GM12865 (cell line): ENCODE measurements at regions not wholly inside any gene's neighbourhood (a gene's known extent, or its start where the extent isn't known, plus 50 kb on each side); places are given as distances from the start of the nearest gene placed in this dataset.
"Not testable (repeated sequence)": the region's sequence is repeated elsewhere in the genome, so short reads cannot be mapped to it uniquely, and the experiment has no call there.

Experiments used
- DNase-seq: peaks from one replicate; pipeline ENCODE4 v3.0.0; 2010; ENCODE audit warnings: low read depth
- H3K4me3 ChIP-seq: 2 replicates; pipeline ENCODE4 v1.5.1; 2011; ENCODE audit warnings: mild to moderate bottlenecking, low read depth, low read length, control low read depth
- TF ChIP-seq, protein P1 (sequence below): IDR thresholded peaks from 2 replicates; pipeline ENCODE4 v1.5.1; 2011; ENCODE audit warnings: low read length, control low read depth, low read depth, inconsistent platforms; ENCODE audit not compliant: insufficient read depth; ENCODE audit errors: missing control alignments

DNA sequence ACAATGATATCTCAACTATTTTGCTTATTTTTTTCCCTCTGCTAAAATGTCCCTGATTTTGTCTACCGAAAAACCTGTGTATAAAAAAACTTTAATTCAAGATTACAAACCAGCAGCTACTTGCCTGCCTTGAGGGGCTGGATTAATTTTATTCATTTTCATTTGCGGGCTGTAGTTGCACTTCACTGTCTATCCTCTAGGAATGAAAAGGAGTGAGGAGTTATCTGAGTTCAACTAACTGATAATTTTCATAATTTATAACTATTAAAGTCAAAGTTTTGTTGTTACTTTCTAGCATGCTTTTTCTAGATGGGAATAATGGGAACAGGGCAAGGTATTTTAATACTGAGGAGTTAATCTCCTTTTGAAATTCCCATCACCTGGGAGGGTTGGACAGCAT, 50.3 kb upstream of the AGTPBP1 start:
- H3K4me3 ChIP-seq, DNase-seq: not testable (repeated sequence)

DNA sequence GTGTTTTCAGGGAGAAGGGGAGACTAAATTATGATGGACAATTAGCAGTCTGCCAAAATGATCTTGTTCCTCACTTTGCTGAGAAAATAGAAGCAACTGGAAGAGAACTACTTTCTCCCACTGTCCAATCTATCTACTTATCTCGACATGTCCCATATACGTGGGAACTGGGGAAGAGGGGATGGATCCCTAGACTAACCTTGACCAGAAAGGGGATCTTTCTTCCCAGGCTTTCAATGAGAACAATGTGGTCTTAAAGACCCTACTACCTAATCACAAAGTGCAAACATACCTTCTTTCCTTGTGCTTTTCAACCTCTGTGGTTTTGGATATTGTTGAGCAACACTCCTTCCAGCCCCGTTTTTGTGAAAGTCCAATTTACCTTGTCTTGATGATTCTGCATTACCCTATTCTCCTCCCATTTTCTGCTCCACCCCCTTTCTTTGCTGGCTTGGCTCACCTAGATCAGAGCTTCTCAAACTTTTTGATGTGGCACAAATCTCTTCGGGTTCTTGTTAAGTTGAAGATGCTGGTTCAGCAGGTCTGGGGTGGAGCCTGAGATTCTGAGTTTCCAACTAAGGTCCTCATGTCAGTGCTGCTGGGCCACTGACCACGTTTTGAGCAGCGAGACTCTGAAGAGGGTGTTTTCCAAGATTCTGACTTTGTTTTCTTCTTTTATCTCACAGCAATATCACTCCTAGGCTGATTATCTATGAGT, 61.4 kb upstream of the AGTPBP1 start:
- H3K4me3 ChIP-seq, DNase-seq: not testable (repeated sequence)

DNA sequence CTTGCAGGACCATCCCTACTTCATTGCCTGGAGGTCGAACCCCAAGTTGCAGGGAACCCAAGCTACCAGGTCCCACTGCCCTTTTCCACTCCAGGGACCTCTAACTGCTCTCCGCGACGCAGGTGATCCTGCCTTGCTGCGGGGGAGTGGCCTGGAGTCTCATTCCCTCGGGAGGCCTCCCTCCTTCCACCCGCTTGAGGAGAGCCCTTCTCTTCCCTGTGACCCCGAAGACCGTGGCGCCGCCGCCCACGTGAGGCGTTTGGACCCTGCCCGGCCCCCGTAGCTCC, 63.0 kb upstream of the AGTPBP1 start:
- not testable (repeated sequence) for DNase-seq
- H3K4me3 ChIP-seq, result peak overlapping the region; percentile 56; the same call in 1 of the 2 replicates

DNA sequence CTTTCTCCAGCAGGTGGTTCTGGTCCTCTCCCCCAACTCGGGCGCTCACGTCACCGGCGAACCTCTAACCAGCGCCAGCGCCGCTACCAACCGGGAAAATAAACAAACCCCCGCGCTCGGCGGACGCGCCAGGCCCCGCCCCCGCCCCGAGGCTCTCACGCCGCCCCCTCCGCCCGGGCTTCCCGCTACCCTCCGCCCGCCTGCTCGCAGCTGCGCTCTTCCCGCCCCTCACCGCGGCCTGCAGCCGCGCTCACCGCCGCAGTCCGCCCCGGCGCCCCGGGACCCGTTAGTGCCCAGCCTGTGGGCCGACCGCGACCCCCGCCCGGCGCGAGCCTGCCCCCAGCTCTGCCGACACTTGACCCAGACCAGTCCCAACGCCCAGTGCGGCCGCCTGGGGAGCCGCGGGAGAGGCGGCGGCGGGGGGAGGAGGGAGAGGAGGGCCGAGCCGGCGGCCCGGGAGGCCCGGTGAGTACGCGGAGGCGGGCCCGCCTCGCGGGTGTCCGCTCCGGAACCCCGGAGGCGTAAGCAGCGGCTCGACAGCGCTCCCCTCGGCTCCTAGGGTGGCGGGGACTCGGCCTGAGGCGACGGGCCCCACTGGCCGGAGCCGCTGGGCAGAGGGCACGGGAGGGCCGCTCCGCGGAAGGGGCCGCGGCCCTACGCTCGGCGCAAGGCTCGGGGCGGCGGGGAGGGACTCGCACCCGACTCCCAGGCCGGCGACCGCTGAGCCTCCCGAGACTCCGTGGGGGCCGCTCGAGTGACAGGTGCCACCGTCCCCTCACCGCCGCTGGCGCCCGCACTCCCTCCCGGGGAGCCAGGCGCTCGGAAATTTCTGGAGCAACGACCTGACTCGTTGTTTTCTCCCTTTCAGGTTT, 63.6 kb upstream of the AGTPBP1 start:
- H3K4me3 ChIP-seq, result peak overlapping the region; percentile 56
- TF ChIP-seq, protein P1, sequence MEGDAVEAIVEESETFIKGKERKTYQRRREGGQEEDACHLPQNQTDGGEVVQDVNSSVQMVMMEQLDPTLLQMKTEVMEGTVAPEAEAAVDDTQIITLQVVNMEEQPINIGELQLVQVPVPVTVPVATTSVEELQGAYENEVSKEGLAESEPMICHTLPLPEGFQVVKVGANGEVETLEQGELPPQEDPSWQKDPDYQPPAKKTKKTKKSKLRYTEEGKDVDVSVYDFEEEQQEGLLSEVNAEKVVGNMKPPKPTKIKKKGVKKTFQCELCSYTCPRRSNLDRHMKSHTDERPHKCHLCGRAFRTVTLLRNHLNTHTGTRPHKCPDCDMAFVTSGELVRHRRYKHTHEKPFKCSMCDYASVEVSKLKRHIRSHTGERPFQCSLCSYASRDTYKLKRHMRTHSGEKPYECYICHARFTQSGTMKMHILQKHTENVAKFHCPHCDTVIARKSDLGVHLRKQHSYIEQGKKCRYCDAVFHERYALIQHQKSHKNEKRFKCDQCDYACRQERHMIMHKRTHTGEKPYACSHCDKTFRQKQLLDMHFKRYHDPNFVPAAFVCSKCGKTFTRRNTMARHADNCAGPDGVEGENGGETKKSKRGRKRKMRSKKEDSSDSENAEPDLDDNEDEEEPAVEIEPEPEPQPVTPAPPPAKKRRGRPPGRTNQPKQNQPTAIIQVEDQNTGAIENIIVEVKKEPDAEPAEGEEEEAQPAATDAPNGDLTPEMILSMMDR, result peak; percentile 20
- peak; percentile 85 for DNase-seq

DNA sequence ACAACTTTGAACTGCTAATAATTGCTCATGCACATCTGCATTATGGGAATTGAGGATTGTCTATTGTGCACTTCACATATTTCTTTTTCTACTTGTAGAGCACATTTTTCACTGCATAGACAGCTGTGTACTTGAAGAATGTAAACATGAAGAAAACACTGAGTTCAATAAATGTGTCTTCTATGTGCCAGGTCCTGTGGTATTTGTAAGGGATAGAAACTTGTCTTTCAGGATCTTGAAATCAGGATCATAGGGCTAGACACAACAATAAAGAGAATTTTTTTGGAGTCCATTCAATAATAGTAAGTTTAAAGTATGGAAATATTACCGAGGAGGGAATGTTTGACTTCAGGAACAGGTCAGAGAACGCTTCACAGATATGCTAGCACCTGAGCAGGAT, 66.6 kb upstream of the AGTPBP1 start:
- DNase-seq, H3K4me3 ChIP-seq: not testable (repeated sequence)

DNA sequence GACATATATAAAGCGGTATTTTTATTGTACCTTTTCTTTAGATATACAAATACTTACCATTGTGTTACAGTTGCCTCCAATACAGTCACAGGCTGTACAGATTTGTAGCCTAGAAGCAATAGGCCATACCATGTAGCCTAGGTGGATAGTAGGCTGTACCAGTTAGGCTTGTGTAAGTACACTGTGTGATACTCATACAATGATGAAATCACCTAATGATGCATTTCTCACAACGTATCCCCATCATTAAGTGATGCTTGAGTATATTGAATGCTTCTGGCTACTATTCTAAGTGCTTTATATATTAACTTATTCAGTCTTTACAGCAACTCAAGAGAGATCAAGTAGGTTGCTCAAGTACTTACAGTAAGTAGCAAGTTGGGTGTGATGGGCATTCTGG, 71.6 kb upstream of the AGTPBP1 start:
- DNase-seq, H3K4me3 ChIP-seq: not testable (repeated sequence)

DNA sequence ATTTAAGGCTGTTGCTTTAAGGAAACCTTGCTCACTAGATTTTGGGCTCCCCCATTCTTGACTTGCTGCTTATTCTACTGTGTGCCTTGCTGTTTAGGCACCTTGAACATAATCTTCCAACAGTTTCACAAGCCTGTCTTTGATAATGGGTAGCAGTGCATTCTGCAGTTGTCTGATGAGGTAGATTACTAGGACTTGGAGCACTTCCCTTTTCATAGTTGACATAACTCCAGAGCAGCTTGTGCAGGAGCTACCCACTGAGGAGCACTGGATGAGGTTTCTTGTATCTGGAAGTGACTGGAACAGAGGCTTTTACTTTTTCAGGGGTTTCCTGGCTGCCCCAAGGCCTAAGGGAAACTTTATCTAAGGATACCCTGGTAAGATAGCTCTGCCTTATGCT, 73.0 kb upstream of the AGTPBP1 start:
- not testable (repeated sequence) for DNase-seq, H3K4me3 ChIP-seq

DNA sequence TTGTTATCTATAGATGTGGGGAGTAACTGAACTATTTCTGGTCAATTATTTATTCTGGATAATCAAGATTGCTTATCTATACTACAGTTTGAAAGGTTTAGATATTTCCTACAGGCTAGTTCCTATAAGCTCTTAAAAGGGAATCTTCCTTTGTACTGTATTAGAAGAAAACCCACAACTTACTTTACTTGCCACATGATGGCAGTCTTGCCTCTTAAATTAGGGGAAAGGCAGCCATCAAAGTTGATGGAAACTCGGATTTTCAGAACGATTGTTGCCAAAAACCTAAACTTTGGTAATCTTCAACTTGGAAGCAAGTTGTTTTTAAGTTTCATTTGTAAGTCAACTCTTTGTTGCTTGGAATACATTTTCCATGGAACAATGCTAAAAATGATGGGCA, 77.2 kb upstream of the AGTPBP1 start:
- DNase-seq, result peak; percentile 5
- TF ChIP-seq, protein P1, result peak; percentile 19
- H3K4me3 ChIP-seq, result not testable (repeated sequence)

DNA sequence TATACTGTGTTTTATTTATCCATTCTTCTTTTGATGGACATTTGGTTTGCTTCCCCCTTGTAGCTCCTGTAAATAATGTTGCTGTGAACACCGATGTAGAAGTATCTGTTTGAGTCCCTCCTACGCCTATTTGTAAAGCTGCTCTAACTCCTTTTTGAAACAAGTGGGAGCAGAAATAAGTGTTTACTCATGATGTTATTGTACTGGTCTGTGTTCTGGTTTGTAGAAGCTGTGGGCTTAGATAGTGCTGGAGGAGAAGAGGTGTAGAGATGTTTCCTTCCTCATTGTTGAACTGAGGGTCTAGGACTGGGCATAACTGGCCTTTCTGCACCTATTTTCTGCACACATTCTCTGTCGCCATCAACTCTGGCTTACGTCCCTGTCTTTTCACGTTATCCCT, 78.8 kb upstream of the AGTPBP1 start:
- H3K4me3 ChIP-seq, DNase-seq: not testable (repeated sequence)

DNA sequence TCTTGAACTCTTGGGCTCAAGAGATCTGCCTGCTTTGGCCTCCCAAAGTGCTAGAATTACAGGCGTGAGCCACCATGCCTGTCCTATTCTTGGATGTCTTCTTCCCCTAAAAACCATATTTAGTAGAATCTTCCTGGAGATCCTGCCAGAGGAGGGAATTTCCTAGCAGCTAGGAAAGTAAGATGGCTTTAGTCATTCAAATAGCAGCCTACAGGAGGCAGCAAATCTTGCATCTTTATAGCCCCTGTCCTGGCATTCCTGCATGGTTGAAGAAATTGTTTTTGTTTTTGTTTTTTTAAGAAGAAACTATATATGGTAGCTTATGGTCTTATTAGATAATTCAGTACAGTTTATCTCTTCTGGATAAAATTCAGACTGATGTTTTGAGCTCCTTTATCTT, 83.2 kb upstream of the AGTPBP1 start:
- TF ChIP-seq, protein P1, result peak; percentile 12
- not testable (repeated sequence) for DNase-seq, H3K4me3 ChIP-seq

DNA sequence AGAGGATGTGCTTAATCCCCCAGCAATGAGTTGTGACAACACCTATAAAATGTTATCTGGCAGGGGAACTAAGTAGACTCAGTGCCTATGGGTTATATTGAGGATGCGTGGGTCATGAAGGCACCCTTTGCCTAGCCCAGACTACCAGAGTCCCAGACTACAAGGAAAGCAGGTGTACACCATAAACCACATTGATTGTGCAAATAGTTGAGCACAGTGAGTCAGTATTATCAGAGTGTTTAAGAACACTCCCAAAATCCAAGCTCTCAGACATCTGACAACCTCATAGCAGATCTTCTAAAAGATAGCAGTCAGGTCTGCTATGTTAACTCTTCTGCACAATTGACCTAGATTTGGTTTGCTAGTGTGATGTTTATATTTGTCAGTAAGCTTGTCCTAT, 92.8 kb upstream of the AGTPBP1 start:
- H3K4me3 ChIP-seq, DNase-seq: not testable (repeated sequence)

DNA sequence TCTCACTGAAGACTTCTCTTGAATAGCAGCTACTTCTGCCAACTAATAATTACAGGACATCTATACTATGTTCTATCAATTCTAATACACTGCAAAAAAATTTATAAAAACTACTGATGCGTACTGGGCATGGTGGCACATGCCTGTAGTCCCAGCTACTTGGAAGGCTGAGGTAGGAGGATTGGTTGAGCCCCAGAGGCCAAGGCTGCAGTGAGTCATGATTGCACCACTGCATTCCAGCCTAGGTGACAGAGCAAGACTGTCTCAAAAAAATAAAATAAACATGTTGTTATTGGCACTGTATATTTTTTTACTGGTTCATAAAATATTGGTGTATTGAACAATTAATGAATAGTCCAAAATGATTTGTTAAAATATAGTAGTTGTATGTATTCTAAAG, 97.0 kb upstream of the NAA35 start:
- not testable (repeated sequence) for DNase-seq, H3K4me3 ChIP-seq

DNA sequence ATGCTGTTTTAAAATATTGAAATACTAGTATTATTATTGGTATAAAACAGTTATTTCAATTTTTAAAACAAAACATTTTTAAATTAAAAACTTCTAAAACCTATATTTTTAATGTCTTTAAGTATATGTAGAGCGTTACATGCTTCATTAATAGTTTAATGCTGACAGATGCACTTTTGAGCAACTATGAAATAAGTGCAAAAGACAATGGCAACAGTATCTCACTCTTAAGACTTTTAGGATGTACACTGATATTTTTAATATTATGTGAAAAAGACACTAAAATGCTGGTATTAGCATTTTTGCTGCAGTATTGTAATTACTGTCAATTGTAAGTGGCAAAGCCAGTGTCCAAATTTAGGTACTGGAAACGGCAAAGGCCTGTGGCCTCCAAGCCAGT, 93.2 kb upstream of the NAA35 start:
- DNase-seq, H3K4me3 ChIP-seq: not testable (repeated sequence)
